RPMI8226 (cell line): ENCODE measurements at regions not wholly inside any gene's neighbourhood (a gene's known extent, or its start where the extent isn't known, plus 50 kb on each side); places are given as distances from the start of the nearest gene placed in this dataset.

ENCODE experiments used
- DNase-seq: peaks from one replicate; pipeline ENCODE4 v3.0.0-alpha.2; 2015

DNA sequence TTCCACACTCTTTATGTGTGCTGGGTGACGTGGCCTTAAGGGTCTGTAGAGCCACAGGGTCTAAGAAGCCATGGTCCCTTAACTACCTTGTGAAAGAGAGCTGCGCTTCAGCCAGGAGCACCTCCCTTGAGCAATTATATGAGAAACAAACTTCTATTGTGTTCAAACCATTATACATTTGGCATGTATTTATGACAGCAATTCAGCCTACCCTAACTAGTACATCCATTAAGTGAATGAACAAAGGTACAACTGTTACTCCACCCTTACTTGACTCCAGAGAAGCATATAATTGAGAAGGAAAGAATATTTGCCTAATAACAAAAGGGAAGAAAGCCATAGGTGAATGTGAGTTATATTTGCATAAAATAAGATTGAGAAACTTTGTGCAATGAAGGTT lies 69.8 kb upstream of the BOC start:
- no peak for DNase-seq

DNA sequence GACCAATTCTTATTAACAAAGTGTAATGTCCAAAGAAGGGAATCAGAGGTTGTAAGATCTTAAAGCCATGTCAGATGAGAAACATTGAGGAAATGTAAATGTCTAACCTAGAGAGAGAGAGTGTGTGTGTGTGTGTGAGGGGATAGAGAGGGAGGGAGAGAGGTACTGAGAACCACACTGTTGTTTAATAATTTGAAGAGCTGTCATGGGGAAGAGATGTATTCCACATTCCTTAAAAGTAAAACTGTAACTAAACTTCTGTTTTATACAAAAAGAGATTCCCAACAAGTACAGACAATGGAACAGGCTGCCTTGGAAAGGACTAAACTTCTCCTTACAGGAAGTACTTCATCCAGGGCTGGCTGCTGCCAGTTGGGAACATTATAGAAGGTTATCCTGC lies 68.9 kb upstream of the BOC start:
- DNase-seq: no peak

DNA sequence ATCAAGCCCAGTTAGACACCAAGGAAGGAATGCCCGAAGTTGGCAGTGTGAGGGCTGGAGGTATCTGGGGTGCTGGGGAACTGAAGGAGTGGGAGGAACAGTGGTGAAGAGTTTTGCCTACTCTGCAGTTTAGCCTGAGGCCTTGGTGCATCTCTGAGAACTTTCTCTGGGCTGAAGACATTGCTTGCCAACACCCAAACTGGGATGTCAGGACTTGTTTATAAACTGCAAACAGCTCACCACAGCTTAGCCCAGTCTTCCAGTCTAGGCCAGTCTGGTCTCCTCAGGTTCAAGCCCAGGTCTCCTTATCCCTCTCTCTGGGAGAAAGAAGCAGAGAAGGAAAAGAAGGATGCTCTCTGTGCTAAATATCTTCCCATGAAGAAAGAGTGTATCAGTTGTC lies 68.0 kb upstream of the BOC start:
- DNase-seq: no peak

DNA sequence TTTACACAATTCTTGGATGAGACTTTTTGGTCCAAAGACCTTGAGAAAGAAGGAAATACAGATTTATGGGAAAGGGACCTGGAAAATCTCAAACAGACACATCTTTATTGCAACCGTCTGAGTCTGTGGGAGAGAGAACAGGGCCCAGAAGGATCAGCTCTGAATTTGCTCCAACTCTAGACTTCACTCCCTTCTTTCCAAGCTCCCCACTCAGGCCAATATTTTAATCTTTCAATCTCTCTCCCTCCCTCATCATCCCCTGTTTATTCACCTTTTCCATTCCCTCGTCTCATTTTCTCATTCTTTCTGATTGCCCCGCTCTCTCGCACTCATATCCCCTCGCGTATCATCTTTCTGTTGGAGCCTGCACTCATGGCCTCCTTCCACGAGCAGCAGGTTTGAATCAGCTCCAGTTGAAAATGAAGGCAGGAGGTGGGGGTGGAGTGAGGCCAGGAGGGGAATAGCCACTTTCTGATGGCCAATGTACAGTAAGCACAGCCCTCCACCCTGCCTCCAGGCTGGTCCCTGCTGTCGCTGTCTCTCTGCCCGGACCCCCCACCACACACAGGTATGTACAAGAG lies 63.6 kb upstream of the BOC start:
- DNase-seq: no peak

DNA sequence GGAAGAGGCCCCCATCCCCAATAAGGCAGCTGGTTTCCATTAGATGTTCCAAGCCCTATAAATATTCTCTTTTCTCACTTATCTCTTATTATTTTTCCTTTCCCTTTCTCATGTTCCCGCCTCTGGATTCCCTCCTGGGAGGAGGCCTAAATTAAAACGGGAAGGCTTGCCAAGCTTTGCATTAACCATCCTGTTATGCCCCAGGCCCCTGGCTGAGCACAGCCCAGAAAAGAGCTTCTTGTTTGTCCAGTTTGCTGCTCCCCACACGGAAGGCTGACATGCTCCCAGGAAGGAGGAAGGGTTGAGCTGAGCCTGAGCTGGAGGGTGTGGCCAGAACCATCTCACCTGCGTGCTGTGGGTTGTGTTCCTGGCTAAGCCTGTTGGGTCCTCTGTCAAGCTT lies 63.1 kb upstream of the BOC start:
- DNase-seq: no peak

DNA sequence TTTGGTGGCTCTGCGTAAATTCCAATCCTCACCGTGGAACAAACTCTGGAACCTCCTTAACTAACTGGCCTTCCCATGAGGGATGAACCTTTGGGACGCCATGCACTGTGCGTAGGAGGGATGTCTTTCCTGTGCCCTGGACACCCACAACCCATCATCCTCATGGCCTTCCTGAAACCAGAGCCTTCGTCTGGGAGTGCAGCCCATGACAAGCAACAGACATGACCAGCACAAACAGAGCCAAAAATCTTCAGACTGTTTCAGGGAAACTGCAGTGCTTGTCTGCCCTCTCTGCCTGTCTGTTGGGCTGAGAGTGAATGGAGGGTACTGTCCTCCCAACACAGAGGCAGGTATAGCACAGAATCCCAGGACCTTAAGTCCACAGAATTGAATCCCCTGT lies 61.1 kb upstream of the BOC start:
- DNase-seq: no peak

DNA sequence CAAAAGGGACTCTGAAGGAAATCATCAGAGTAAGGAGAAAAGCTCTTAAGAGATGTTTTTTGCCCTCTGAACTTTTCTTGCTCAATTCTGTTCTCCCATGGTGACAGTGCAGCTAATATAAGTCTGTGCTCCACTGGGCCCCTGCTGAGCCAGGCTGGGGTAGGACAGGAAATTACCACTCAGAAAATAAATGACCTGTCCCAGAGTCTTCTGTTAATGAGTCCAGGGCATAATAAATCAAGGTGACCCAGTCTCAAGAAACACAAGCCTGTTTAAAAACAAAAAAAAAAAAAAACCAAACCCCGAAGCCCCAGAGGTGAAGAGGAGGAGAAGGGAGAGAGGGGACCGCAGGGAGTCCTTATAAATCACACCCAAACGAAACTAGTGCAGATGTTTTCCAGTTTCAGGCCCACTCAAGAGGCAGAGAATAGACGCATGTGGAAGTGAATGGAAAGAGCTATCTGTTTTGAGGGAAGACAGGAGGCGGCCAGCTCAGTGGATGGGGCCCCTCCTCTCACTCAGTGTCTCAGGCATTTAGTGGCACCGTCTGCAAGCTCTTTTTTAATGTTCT lies 59.8 kb upstream of the BOC start:
- DNase-seq: no peak

DNA sequence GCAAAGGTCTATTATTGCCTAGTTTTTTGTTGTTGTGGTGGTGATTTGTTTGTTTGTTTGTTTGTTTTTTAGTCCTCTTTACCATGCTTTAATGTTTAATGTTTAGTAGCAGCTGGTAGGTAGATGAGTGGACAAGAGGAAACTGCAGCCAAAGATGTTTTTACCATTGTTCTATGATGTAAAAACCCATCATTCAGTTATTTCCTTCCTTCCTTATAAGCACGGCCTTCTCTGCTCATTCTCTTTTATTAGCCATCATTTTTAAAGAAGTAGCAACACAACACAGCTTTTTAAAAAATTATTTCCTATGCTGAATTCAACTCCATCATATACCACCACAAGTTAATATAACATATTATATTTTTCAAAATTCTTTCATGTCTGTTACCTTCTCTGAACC lies 58.5 kb upstream of the BOC start:
- no peak for DNase-seq

DNA sequence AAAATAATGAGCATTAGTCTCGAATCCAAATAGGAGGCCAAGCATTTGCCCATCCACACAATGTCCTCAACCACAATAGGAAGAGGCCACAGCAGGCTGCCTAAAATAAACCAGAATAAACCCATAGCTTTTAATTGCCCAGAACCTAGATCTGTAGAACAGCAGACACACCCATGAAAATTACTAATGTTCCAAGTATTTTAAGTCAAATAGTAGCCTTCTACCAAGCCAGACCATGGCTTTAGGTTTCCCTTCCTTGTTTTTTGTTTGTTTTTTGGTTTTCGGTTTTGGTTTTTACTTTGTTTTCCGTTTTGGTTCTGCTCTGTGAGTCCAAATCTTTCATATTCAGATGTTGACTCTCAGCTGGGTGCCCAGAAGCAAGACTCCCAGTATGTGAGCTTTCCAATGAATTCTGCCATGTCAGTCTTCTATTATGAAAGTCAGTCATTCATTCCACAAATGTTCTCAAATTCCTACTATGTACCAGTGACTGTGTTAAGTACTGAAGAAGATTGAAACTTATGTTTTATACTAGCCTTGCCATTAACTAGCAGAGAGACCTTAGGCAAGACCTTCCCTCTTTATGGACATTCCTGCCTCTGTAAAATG lies 57.8 kb upstream of the BOC start:
- DNase-seq: peak; percentile 20

DNA sequence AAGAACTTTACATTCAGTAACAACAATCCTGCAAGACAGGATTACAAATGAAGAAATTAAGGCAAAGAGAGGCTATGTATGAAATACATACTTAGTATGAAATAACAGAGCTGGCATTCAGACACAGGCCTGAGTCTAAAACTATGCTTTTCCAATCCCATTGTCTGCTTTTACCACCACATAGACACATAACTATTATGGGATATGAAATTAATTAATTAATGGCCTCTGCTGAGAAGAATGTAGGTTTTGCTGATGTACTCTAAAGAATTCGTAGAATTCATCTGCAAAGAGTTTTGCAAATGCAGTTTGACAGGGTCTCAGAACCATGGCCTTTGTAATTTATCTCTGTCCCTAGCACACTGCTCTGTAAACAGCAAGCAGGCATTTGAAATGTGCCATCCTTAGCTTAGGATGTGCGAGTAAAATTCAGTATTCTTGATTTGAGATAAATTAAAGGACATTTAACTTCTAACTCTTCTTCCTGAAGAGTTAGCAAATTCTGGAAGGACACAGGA lies 54.5 kb upstream of the BOC start:
- DNase-seq: no peak

DNA sequence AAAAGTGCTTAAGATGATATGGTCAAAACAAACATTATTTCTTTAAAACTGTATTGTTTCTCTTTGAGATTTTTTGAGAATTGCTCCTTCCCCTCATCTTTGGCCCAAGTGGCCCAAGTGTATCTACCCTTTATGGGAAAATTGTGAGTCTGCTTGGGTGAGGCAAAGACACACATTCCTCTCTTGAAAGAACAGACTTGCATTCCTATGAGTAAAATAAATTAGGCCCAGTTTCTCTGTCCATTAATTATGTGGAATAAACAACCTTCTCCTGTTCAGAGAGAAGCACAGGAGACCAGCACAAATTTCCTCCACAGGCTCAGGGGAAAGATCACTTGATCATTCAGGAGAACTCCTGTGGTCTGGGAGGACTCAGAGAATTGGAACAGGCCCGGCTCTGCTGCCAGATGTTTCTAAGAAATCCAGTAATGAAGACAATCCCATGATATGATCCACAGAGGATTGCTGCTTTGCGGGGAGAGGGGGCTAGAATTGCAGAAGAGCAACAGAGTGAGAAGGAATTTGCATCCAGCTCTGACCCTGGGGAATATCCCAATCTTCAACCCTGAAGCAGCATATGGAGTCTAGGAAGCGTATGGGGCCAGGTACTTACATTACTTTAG lies 53.8 kb upstream of the BOC start:
- no peak for DNase-seq

DNA sequence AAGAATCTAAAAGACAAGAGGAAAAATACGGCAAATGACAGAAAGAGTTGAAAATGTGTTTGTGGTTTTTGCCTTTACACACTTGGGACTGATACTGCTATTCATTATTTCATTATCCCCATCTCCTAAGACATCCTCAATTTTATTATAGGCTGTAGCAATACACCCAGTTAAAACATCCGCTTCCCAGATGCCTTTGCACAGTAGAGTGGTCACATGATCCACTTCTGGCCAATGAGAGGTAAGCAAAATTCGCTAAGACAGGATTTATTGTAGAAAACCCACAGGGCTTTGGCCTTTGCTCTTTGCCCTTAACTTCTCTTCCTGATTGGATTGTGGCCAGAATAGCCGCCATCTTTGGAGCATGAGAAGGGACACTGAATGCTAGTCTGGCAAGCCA lies 53.2 kb upstream of the BOC start:
- peak; percentile 19 for DNase-seq
